Neural cell (in vitro differentiated cells): ENCODE measurements at regions not wholly inside any gene's neighbourhood (a gene's known extent, or its start where the extent isn't known, plus 50 kb on each side); places are given as distances from the start of the nearest gene placed in this dataset.

ENCODE experiments used
- H2AFZ ChIP-seq: fragments of 200-600, 300-800 bp; sonication (generic), shearing (Covaris generic); 2 replicates; pipeline ENCODE4 v1.6.0; 2014; ENCODE audit warnings: low read depth, mild to moderate bottlenecking, antibody characterized with exemption, low read length, moderate library complexity
- H3F3A ChIP-seq: fragments of 200-600 bp; shearing (Covaris generic); 2 replicates; pipeline ENCODE4 v1.6.1; 2016; ENCODE audit warnings: mild to moderate bottlenecking, moderate library complexity, mixed read lengths, antibody characterized with exemption, low read length; ENCODE audit not compliant: insufficient read depth, poor library complexity, severe bottlenecking
- H3K27ac ChIP-seq: fragments of 200-600, 300-800 bp; sonication (generic), shearing (Covaris generic); 2 replicates; pipeline ENCODE4 v1.5.1; 2014; ENCODE audit warnings: mild to moderate bottlenecking, low read length, moderate library complexity
- H3K27me3 ChIP-seq: fragments of 300-800, 200-600 bp; sonication (generic), shearing (Covaris generic); 2 replicates; pipeline ENCODE4 v1.6.0; 2014; ENCODE audit warnings: mild to moderate bottlenecking, low read depth, low read length, moderate library complexity; ENCODE audit not compliant: insufficient read depth
- H3K36me3 ChIP-seq: fragments of 300-800, 200-600 bp; sonication (generic), shearing (Covaris generic); 2 replicates; pipeline ENCODE4 v1.5.1; 2014; ENCODE audit warnings: mild to moderate bottlenecking, antibody characterized with exemption, low read length, moderate library complexity; ENCODE audit not compliant: insufficient read depth
- H3K4me2 ChIP-seq: fragments of 300-800, 200-600 bp; sonication (generic), shearing (Covaris generic); 2 replicates; pipeline ENCODE4 v1.6.0; 2014; ENCODE audit warnings: mild to moderate bottlenecking, low read length
- H3K4me3 ChIP-seq: fragments of 300-800, 200-600 bp; sonication (generic), shearing (Covaris generic); 2 replicates; pipeline ENCODE4 v1.5.1; 2014; ENCODE audit warnings: mild to moderate bottlenecking, low read length, moderate library complexity
- H3K79me2 ChIP-seq: fragments of 200-600 bp; shearing (Covaris generic); replicated peaks from 2 replicates; pipeline ENCODE4 v1.6.0; 2014; ENCODE audit warnings: mild to moderate bottlenecking, low read length, moderate library complexity; ENCODE audit not compliant: insufficient read depth
- H3K9ac ChIP-seq: fragments of 300-800, 200-600 bp; sonication (generic), shearing (Covaris generic); 2 replicates; pipeline ENCODE4 v1.6.1; 2016; ENCODE audit warnings: mild to moderate bottlenecking, low read length, mixed read lengths
- H3K9me2 ChIP-seq: fragments of 200-600 bp; shearing (Covaris generic); 2 replicates; pipeline ENCODE4 v1.6.1; 2016; ENCODE audit warnings: mild to moderate bottlenecking, low read length, mixed read lengths; ENCODE audit not compliant: insufficient read depth
- H3K9me3 ChIP-seq: fragments of 200-600, 300-800 bp; sonication (generic), shearing (Covaris generic); 2 replicates; pipeline ENCODE4 v1.6.1; 2016; ENCODE audit warnings: mild to moderate bottlenecking, mixed run types, low read length, moderate library complexity, mixed read lengths
- H4K20me1 ChIP-seq: fragments of 200-600 bp; shearing (Covaris generic); 2 replicates; pipeline ENCODE4 v1.6.1; 2016; ENCODE audit warnings: mild to moderate bottlenecking, mixed run types; ENCODE audit not compliant: insufficient read depth
- CTCF ChIP-seq: fragments of 450-650 bp; IDR thresholded peaks from 2 replicates; pipeline ENCODE4 v1.5.1; 2014; ENCODE audit warnings: antibody characterized with exemption, mild to moderate bottlenecking, moderate library complexity; ENCODE audit not compliant: poor library complexity, severe bottlenecking
- EP300 ChIP-seq: fragments of 450-650 bp; conservative IDR thresholded peaks from 2 replicates; pipeline ENCODE4 v1.6.1; 2014; ENCODE audit warnings: antibody characterized with exemption, mild to moderate bottlenecking, moderate library complexity; ENCODE audit not compliant: poor library complexity, severe bottlenecking
- EZH2 ChIP-seq: fragments of 200-600, 300-800 bp; shearing (Covaris generic), sonication (generic); IDR thresholded peaks from 2 replicates; pipeline ENCODE4 v1.6.1; 2014; ENCODE audit warnings: antibody characterized with exemption, low read length, borderline replicate concordance, mild to moderate bottlenecking; ENCODE audit not compliant: insufficient read depth, poor library complexity, severe bottlenecking
- MXI1 ChIP-seq: fragments of 450-650 bp; conservative IDR thresholded peaks from 2 replicates; pipeline ENCODE4 v1.6.1; 2014; ENCODE audit warnings: antibody characterized with exemption, mild to moderate bottlenecking; ENCODE audit not compliant: poor library complexity, severe bottlenecking
- POLR2AphosphoS5 ChIP-seq: IDR thresholded peaks from 2 replicates; pipeline ENCODE4 v1.6.1; 2012
- RAD21 ChIP-seq: fragments of 450-650 bp; conservative IDR thresholded peaks from 2 replicates; pipeline ENCODE4 v1.6.1; 2014; ENCODE audit warnings: antibody characterized with exemption, mild to moderate bottlenecking, moderate library complexity
- SMC3 ChIP-seq: fragments of 450-650 bp; conservative IDR thresholded peaks from 2 replicates; pipeline ENCODE4 v1.6.1; 2014; ENCODE audit warnings: antibody characterized with exemption, mild to moderate bottlenecking, moderate library complexity; ENCODE audit not compliant: poor library complexity
- TAF1 ChIP-seq: IDR thresholded peaks from 2 replicates; pipeline ENCODE4 v1.6.1; 2012; ENCODE audit warnings: low read depth
- TF ChIP-seq, protein P1 (sequence below): IDR thresholded peaks from 2 replicates; pipeline ENCODE4 v1.6.1; 2012; ENCODE audit warnings: borderline replicate concordance

DNA sequence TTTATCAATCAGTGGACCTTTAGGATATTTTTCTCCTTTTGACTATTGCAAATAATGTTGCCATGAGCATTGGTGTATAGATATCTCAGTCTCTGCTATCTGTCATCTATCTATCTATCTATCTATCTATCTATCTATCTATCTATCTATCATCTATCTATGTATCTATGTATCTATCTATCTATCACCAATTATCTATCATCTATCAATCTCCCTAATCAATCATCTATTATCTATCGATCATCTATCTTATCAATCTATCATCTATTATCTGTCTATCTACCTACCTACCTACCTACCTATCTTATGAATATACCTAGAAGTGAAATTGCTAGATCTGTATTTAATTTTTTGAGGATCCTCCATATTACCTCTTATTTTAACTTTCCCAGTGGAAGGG is 69.6 kb downstream of the EMX2 start:
- TF ChIP-seq EZH2 (no peak), CTCF (no peak), POLR2AphosphoS5 (no peak), SMC3 (no peak), EP300 (no peak), MXI1 (no peak), TAF1 (no peak), RAD21 (no peak)
- TF ChIP-seq, protein P1, sequence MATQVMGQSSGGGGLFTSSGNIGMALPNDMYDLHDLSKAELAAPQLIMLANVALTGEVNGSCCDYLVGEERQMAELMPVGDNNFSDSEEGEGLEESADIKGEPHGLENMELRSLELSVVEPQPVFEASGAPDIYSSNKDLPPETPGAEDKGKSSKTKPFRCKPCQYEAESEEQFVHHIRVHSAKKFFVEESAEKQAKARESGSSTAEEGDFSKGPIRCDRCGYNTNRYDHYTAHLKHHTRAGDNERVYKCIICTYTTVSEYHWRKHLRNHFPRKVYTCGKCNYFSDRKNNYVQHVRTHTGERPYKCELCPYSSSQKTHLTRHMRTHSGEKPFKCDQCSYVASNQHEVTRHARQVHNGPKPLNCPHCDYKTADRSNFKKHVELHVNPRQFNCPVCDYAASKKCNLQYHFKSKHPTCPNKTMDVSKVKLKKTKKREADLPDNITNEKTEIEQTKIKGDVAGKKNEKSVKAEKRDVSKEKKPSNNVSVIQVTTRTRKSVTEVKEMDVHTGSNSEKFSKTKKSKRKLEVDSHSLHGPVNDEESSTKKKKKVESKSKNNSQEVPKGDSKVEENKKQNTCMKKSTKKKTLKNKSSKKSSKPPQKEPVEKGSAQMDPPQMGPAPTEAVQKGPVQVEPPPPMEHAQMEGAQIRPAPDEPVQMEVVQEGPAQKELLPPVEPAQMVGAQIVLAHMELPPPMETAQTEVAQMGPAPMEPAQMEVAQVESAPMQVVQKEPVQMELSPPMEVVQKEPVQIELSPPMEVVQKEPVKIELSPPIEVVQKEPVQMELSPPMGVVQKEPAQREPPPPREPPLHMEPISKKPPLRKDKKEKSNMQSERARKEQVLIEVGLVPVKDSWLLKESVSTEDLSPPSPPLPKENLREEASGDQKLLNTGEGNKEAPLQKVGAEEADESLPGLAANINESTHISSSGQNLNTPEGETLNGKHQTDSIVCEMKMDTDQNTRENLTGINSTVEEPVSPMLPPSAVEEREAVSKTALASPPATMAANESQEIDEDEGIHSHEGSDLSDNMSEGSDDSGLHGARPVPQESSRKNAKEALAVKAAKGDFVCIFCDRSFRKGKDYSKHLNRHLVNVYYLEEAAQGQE = no peak
- H3K9me2 ChIP-seq = no peaks in the 10 kb centered on the region
- H3F3A ChIP-seq = no peaks in the 10 kb centered on the region
- H3K9me3 ChIP-seq = no peaks in the 10 kb centered on the region
- H3K27ac ChIP-seq = no peak overlapping the region
- H3K79me2 ChIP-seq = no peaks in the 10 kb centered on the region
- no peaks in the 10 kb centered on the region for H3K36me3 ChIP-seq
- no peak overlapping the region for H3K4me2 ChIP-seq
- H3K27me3 ChIP-seq = no peaks in the 10 kb centered on the region
- H4K20me1 ChIP-seq = no peaks in the 10 kb centered on the region
- no peak overlapping the region for H3K9ac ChIP-seq
- no peak overlapping the region for H3K4me3 ChIP-seq
- no peak overlapping the region for H2AFZ ChIP-seq

DNA sequence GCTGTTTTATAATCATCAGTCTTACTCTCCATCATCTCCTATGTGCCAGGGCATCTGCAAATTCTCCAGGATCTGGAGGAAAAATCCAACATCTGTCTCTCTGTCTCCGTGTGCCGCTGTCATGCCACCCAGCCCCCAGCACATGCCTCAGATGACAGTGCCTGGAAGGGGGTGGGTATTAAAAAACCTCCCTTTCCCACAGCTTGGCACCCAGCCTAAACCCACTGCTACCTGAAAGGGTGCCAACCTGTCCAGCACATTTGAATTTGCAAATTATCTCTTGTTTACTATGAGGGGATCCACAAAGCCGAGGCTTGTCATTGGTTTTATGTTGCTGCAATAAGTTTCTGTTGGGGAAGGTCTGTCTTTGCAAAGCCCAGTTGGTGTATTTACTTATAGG is 73.1 kb downstream of the EMX2 start:
- H3K9me2 ChIP-seq = no peaks in the 10 kb centered on the region
- TF ChIP-seq EZH2 (no peak), CTCF (no peak), TAF1 (no peak), MXI1 (no peak), POLR2AphosphoS5 (no peak), EP300 (no peak), SMC3 (no peak)
- TF ChIP-seq, protein P1 = no peak
- no peaks in the 10 kb centered on the region for H3K27me3 ChIP-seq
- no peaks in the 10 kb centered on the region for H3K9me3 ChIP-seq
- no peak overlapping the region for H3K27ac ChIP-seq
- no peak overlapping the region for H3K4me3 ChIP-seq
- H2AFZ ChIP-seq = no peak overlapping the region
- H3K36me3 ChIP-seq = no peaks in the 10 kb centered on the region
- no peaks in the 10 kb centered on the region for H3F3A ChIP-seq
- no peaks in the 10 kb centered on the region for H3K79me2 ChIP-seq
- no peak overlapping the region for H3K4me2 ChIP-seq
- H3K9ac ChIP-seq = no peak overlapping the region
- H4K20me1 ChIP-seq = no peaks in the 10 kb centered on the region
